ENCODE measurements at regions not wholly inside any gene's neighbourhood (a gene's known extent, or its start where the extent isn't known, plus 50 kb on each side); places are given as distances from the start of the nearest gene placed in this dataset.

DNA sequence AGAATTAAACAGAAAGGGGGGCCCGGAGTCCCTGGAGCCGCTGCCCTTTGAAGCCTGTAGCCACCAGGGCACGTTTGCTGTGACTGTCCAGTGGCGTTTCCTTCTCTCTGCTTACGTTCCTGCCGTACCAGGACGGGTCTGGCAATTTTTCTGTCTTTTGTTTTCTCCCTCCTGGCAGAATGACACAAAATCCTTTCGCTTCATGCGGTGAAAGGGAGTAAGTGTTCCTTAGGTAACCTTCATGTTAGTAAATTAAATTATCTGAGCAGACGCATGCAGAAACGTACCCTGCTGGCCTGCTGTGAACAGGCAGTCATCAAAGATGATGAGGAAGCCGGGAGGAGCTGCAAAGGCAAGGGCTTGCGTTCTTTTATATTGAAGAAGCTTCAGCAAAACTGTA lies 299.3 kb upstream of the ARGLU1 start:
- TF ChIP-seq JUND (IDR thresholded peaks at IDR 0.05; ENCODE audit: low read depth): no peak
- in situ Hi-C loops (cut with HindIII; ENCODE audit: low pct_unique_long_range_greater_than_20kb, low sequenced_read_pairs): no loop called here
- DNase-seq (ENCODE audit: low read depth in 1 of 2, low spot score in 1 of 2): peak in 1 of 2 experiments; percentile 28

- no peak for DNase-seq (ENCODE audit: low read depth in 1 of 2, low spot score in 1 of 2)
- in situ Hi-C loops (cut with HindIII; ENCODE audit: low pct_unique_long_range_greater_than_20kb, low sequenced_read_pairs): no loop called here
- TF ChIP-seq JUND (IDR thresholded peaks at IDR 0.05; ENCODE audit: low read depth): no peak
Observed at GRCh38 chr13:106865716-106866440, 297.9 kb upstream of the ARGLU1 start.

DNA sequence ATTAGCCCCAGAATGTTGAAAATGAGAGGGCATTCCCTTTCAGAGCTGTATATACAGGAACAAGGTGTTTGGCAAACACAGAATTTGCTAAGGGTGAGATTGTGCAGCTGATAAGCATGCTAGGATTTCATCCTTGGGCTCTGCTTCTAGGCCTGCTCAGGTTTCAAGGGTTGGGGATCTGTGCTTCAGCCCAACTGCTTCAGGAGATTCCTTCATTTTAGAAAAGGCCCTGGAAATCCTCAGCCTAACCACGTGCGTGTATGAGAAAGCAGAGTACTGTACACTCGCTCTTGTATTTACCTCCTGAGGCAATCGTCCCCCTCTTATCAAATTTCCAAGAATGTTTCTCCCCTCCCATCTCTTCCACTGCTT lies 291.6 kb upstream of the ARGLU1 start:
- in situ Hi-C loops (cut with HindIII; ENCODE audit: low pct_unique_long_range_greater_than_20kb, low sequenced_read_pairs): no loop called here
- peak in 1 of 2 experiments; percentile 54 for DNase-seq (ENCODE audit: low read depth in 1 of 2, low spot score in 1 of 2)
- TF ChIP-seq JUND (IDR thresholded peaks at IDR 0.05; ENCODE audit: low read depth): no peak

GRCh38 chr13:106858903-106859532 lies 291.1 kb upstream of the ARGLU1 start:
- in situ Hi-C loops (cut with HindIII; ENCODE audit: low pct_unique_long_range_greater_than_20kb, low sequenced_read_pairs): no loop called here
- no peak for TF ChIP-seq JUND (IDR thresholded peaks at IDR 0.05; ENCODE audit: low read depth)
- DNase-seq (ENCODE audit: low read depth in 1 of 2, low spot score in 1 of 2): no peak

DNA sequence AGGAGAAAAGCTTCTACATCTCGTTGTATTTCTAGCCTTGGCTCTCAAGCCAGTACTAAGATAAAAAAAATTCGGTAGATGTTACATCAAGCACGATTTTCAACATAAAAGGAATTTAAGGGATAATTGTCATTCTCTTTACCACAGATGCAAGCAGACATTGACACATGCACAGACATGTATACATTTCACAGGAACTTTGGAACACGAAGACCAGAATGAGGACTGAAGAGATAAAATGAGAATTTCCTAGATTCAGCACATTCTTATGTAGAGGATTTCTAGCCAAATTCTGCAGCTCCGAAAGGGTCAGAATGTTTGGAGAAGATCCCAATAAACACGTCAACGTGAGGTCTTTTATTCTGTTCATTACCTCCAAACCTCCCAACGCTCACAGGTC lies 284.5 kb upstream of the ARGLU1 start:
- in situ Hi-C loops (cut with HindIII; ENCODE audit: low pct_unique_long_range_greater_than_20kb, low sequenced_read_pairs): no loop called here

GRCh38 chr13:106850973-106851650 lies 283.2 kb upstream of the ARGLU1 start:
- in situ Hi-C loops (cut with HindIII; ENCODE audit: low pct_unique_long_range_greater_than_20kb, low sequenced_read_pairs): no loop called here
- DNase-seq (ENCODE audit: low read depth in 1 of 2, low spot score in 1 of 2): no peak
- TF ChIP-seq JUND (IDR thresholded peaks at IDR 0.05; ENCODE audit: low read depth): no peak

More for the DNA sequence above, 284.5 kb upstream of the ARGLU1 start:
- TF ChIP-seq JUND (IDR thresholded peaks at IDR 0.05; ENCODE audit: low read depth): no peak
- no peak for DNase-seq (ENCODE audit: low read depth in 1 of 2, low spot score in 1 of 2)

DNA sequence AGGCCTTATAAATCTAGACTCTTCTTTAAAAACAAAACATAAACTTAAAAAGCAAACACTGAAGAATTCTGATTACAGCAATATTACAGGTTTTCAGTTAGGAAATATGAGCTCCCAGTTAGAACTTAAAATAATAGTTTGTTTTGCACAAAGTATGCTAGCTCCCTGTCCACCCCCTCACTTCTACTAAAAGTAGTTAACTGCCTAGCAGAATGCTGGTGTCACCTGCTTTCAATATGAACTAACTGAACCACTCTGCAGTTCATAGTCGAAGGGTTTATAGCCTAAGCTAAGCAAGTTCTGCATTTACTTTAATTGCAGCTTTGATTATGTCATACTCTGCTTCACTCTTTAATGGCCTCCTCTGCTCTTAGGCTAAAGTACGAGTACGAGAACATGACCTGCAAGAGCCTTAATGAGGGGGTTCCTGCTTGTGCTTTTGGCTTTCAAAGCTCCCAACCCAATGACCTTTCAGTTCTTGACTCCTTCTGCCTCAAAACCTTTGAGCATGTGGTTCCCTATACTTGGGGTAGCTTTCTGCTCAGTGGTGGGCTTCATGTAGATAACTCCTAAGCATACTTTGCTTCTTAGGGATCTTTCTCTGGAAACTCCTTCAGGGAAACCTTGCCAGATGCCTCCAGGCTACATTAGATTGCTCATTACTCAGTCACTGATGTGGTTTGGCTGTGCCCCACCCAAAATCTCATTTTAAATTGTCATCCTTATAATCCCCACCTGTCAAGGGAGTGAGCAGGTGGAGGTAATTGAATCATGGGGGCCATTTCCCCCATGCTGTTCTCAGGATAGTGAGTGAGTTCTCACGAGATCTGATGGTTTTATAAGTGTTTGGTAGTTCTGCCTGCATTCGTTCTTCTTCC lies 278.9 kb upstream of the ARGLU1 start:
- in situ Hi-C loops (cut with HindIII; ENCODE audit: low pct_unique_long_range_greater_than_20kb, low sequenced_read_pairs): no loop called here
- TF ChIP-seq JUND (IDR thresholded peaks at IDR 0.05; ENCODE audit: low read depth): no peak
- DNase-seq (ENCODE audit: low read depth in 1 of 2, low spot score in 1 of 2): no peak

DNA sequence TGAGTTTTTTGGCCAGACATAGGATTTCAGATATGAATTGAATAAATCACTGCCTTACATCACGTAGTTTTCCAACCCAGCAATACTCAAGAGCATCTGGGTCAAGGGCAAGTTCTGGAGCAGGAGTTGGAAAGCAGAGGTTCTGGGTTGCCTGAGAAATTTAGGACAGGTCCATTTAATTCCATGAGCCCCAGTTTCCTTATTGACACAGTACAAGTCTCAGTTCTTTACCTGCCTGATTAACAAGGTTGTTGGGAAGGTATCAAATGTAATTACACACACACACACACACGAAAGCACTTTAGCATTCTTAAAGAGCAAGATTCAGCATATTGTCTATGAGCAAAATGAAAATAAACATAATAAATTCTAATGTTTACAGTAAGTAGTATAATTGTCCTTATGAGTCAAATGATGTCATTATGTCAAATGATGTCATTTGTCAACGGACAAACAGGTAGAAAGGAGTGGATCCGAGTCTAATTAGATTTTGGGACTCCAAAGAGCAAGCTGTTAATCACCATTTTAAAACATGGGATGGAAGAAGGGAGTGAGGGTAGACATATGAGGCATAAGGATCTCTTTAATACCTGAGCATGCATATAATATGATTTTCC lies 268.4 kb upstream of the ARGLU1 start:
- in situ Hi-C loops (cut with HindIII; ENCODE audit: low pct_unique_long_range_greater_than_20kb, low sequenced_read_pairs): no loop called here
- no peak for TF ChIP-seq JUND (IDR thresholded peaks at IDR 0.05; ENCODE audit: low read depth)
- no peak for DNase-seq (ENCODE audit: low read depth in 1 of 2, low spot score in 1 of 2)

DNA sequence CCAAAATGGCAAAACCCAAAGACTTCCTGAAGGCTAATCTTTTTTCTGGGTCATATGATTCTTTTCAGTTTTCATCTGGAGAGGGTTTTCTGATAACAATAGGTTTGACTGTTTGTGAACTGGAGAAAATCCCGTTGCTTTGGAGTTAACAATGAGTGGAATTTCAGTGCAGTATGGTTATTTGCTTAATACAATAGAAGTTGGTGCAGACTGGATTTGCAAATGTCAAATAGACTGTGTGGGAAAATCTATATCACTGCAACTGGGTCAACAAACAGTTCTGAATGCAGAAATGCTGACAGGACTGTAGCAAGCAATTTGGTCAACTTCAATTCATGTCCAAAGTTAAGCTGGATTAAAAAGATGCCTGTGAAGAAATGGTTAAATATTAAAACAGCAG lies 267.5 kb upstream of the ARGLU1 start:
- no peak for DNase-seq (ENCODE audit: low read depth in 1 of 2, low spot score in 1 of 2)
- in situ Hi-C loops (cut with HindIII; ENCODE audit: low pct_unique_long_range_greater_than_20kb, low sequenced_read_pairs): no loop called here
- no peak for TF ChIP-seq JUND (IDR thresholded peaks at IDR 0.05; ENCODE audit: low read depth)

DNA sequence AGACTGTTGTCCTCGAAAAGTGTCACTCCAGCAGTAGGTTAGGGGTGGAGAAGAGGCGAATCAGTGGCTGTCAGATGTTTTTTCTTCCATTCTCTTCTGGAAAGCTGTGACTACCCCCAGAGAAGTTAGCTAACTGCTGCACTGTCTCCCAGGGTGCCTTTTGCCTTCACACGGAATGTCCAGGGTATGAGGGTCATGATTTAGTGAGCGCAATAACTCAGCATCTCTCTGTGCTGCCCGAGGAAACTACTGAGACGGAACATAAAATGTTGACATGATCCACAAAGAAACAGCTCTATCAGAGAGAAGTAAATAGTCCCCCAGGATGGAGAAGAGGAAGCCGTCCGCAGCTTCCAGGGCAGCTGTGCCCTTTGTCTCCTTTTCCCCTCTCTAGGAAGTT lies 254.0 kb upstream of the ARGLU1 start:
- no peak for TF ChIP-seq JUND (IDR thresholded peaks at IDR 0.05; ENCODE audit: low read depth)
- in situ Hi-C loops (cut with HindIII; ENCODE audit: low pct_unique_long_range_greater_than_20kb, low sequenced_read_pairs): no loop called here
- DNase-seq (ENCODE audit: low read depth in 1 of 2, low spot score in 1 of 2): peak in 1 of 2 experiments; percentile 2

- in situ Hi-C loops (cut with HindIII; ENCODE audit: low pct_unique_long_range_greater_than_20kb, low sequenced_read_pairs): no loop called here
- DNase-seq (ENCODE audit: low read depth in 1 of 2, low spot score in 1 of 2): no peak
- no peak for TF ChIP-seq JUND (IDR thresholded peaks at IDR 0.05; ENCODE audit: low read depth)
Observed at GRCh38 chr13:106819413-106820180, 251.7 kb upstream of the ARGLU1 start.
